Effector memory CD8-positive, alpha-beta T cell (primary cell): ENCODE measurements at regions not wholly inside any gene's neighbourhood (a gene's known extent, or its start where the extent isn't known, plus 50 kb on each side); places are given as distances from the start of the nearest gene placed in this dataset.

Source experiments
- ATAC-seq: fragments of 150-1000 bp; cut with Tn5 transposase; replicated peaks from 2 replicates; pipeline ENCODE4 v1.10.0; 2021; ENCODE audit warnings: mild to moderate bottlenecking, moderate library complexity
- DNase-seq, 3 experiments: peaks; one replicate each; pipeline ENCODE4 v3.0.0; 2021
- H3K27ac Mint-ChIP-seq, 2 donors: one replicate each; pipeline ENCODE4 v1.8.0; 2022; ENCODE audit warnings: mild to moderate bottlenecking in 2 of 2, mixed read lengths in 2 of 2, moderate library complexity in 2 of 2
- H3K27me3 Mint-ChIP-seq, 2 donors: one replicate each; pipeline ENCODE4 v1.8.0; 2022; ENCODE audit warnings: mixed read lengths in 2 of 2
- H3K36me3 Mint-ChIP-seq: one replicate; pipeline ENCODE4 v1.8.0; 2022; ENCODE audit warnings: mild to moderate bottlenecking, moderate library complexity, mixed read lengths; ENCODE audit not compliant: insufficient read depth
- H3K4me1 Mint-ChIP-seq, 2 donors: one replicate each; pipeline ENCODE4 v1.8.0; 2022; ENCODE audit warnings: low read depth in 2 of 2, mixed read lengths in 2 of 2
- H3K4me3 Mint-ChIP-seq, 2 donors: one replicate each; pipeline ENCODE4 v1.8.0; 2022; ENCODE audit warnings: mild to moderate bottlenecking in 2 of 2, mixed read lengths in 2 of 2, moderate library complexity in 2 of 2
- H3K9me3 Mint-ChIP-seq, 2 donors: one replicate each; pipeline ENCODE4 v1.8.0; 2022; ENCODE audit warnings: mixed read lengths in 2 of 2

DNA sequence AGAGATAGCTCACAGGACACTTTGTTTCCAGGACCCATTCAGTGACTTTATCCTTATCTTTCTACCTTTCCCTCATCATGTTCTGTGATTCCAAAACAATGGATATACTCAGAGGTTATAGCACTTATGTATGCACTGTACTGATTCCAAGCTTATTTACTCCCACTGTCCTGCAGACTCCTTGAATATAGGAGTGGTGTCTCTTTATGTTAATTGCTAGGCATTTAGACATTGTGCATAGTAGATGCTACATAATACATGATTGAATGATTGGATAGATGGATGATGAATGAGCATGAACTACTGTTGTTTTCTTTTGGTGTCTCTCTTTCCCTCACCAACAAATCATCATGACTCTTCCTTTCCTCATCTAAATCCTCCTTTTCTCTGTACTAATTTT lies 279.1 kb upstream of the RAG2 start:
- H3K27me3 Mint-ChIP-seq: no peaks in the 10 kb centered on the region
- H3K4me3 Mint-ChIP-seq: no peak overlapping the region
- ATAC-seq (no peak), DNase-seq (no peak)
- no peaks in the 10 kb centered on the region for H3K4me1 Mint-ChIP-seq
- no peaks in the 10 kb centered on the region for H3K36me3 Mint-ChIP-seq
- H3K9me3 Mint-ChIP-seq: peaks cover 2 to 10% of the 10 kb centered on the region in 2 donors
- H3K27ac Mint-ChIP-seq: no peak overlapping the region

DNA sequence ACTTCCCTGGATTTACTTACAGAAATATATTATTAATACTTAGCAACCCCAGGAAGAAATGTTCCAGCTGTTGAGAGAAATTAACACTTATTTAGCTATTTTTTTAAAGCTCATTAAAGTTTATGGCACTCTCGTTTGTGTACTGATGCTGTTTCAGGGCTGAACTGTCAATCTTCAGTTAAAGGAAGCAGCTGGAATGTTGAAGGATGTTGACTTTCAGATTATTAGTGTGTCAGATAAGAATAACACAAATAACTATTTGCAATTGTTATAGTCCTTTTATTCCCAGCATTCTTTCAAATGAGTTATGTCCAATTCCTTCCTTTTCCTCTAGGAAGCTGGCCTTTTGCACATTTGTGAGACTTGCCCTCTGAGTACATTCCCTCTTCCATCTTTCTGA lies 278.2 kb upstream of the RAG2 start:
- H3K27me3 Mint-ChIP-seq: no peaks in the 10 kb centered on the region
- H3K36me3 Mint-ChIP-seq: no peaks in the 10 kb centered on the region
- no peaks in the 10 kb centered on the region for H3K4me1 Mint-ChIP-seq
- DNase-seq (no peak), ATAC-seq (no peak)
- peaks cover 2 to 9% of the 10 kb centered on the region in 2 donors for H3K9me3 Mint-ChIP-seq
- no peak overlapping the region for H3K27ac Mint-ChIP-seq
- H3K4me3 Mint-ChIP-seq: no peak overlapping the region

DNA sequence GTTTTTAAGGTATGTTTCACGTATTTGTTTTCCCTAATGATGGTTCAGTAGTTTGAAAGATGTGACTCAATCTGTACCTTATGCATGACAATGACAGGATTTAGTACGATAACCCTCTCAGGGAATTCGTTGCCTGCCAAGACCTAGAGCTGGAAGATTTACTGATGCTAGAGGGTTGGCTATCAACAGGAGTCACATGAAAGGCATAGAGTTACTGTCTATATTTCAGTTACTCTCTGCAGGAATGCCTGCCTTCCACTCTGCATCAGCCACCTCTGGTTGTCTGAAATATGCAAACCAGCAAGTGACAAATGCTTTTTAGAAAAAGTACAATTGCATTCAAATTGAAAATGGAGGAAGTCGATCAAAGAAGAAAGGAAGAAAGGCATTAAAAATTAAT lies 276.3 kb upstream of the RAG2 start:
- Mint-ChIP-seq H3K27me3 (no peaks in the 10 kb centered on the region), H3K4me3 (no peak overlapping the region), H3K36me3 (no peaks in the 10 kb centered on the region), H3K4me1 (no peaks in the 10 kb centered on the region), H3K27ac (no peak overlapping the region), H3K9me3 (no peaks in the 10 kb centered on the region)
- no peak for DNase-seq
- no peak for ATAC-seq

DNA sequence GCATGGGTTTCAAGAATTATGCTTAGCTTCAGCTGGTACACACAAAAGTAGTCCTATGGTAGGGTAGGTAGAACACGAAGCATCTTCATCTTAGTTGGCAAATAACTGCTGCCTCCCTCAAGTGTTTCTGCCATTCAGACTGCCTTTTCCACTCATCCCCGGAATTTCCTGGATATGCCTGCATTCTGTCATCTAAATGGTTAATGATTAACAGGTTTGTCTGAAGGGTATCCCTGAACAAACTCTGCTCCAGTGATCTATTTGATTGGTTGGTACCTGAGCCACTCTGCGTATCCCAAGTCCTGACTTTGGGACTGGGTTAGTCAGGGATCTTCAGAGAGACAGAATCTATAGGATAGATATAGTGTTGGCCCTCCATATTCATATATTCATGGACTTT lies 272.3 kb upstream of the RAG2 start:
- Mint-ChIP-seq H3K27ac (no peak overlapping the region), H3K27me3 (peaks cover 0 to 5% of the 10 kb centered on the region in 2 donors), H3K9me3 (no peaks in the 10 kb centered on the region), H3K4me3 (no peak overlapping the region), H3K4me1 (no peaks in the 10 kb centered on the region), H3K36me3 (no peaks in the 10 kb centered on the region)
- DNase-seq: no peak
- no peak for ATAC-seq

DNA sequence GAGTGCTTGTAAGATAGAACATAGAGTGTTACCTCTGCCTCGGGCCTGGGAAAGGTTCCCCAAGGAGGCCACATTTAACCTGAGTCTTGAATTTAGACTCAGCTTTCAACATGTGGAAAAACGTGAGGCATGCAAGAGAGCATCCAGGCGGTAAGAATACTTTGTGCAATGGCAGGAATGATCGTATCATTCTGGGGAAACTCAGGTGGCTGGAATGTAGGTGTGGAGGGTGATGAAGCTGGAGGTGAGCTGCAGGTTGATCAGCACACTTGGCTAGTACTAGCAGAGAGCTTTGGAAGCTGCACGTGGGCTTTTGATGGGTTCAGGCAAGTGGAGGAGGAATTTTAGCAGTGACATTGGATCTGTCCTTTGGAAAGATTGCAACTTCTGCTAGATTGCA lies 270.3 kb upstream of the RAG2 start:
- Mint-ChIP-seq H3K27ac (no peak overlapping the region), H3K4me1 (no peaks in the 10 kb centered on the region), H3K4me3 (no peak overlapping the region), H3K9me3 (no peaks in the 10 kb centered on the region), H3K36me3 (no peaks in the 10 kb centered on the region), H3K27me3 (peaks cover 0 to 5% of the 10 kb centered on the region in 2 donors)
- DNase-seq (no peak), ATAC-seq (no peak)

DNA sequence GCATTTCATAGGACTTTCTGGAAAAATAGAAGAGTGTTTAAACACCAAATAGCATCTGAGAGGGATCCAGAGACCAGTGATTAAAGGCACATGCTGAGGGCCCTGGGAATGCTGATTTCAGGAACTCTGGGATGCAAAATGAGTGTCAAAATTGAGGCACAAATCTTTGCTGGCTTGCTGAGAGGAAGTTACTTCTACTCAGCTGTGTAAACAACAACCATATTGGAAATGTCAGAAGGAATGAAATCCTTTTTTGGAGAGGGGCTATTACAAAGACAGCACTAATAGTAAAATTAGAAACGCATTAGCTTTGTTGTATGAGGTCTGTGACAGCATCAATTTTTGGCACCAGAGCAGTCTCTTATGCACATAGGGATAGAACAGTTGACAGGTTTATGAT lies 267.8 kb upstream of the RAG2 start:
- H3K27me3 Mint-ChIP-seq: peaks cover 0 to 5% of the 10 kb centered on the region in 2 donors
- no peak overlapping the region for H3K27ac Mint-ChIP-seq
- no peak overlapping the region for H3K4me3 Mint-ChIP-seq
- DNase-seq (no peak), ATAC-seq (no peak)
- H3K4me1 Mint-ChIP-seq: no peaks in the 10 kb centered on the region
- H3K9me3 Mint-ChIP-seq: no peaks in the 10 kb centered on the region
- H3K36me3 Mint-ChIP-seq: no peaks in the 10 kb centered on the region

DNA sequence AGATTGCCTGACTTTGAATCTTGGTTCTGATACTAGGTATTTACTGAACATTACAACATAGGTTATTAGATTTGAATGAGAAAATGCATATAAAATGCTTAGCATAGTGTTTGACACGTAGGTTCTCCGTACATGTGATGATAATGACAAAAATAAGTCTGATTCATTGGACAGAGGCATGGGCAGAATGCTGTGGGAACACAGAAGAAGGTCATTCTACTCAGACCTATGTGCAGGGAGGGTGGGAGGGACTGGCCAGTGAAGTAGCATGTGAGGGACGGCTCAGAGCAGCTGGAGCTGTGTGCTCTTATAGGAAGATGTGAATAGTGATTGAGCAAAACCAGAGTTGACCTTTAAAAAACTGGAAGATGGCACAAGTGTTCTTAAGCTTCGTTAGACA lies 256.8 kb upstream of the RAG2 start:
- DNase-seq: no peak
- Mint-ChIP-seq H3K36me3 (no peaks in the 10 kb centered on the region), H3K4me3 (no peak overlapping the region), H3K27ac (no peak overlapping the region), H3K9me3 (peaks cover 6 to 9% of the 10 kb centered on the region in 2 donors), H3K27me3 (no peaks in the 10 kb centered on the region), H3K4me1 (no peaks in the 10 kb centered on the region)
- no peak for ATAC-seq

DNA sequence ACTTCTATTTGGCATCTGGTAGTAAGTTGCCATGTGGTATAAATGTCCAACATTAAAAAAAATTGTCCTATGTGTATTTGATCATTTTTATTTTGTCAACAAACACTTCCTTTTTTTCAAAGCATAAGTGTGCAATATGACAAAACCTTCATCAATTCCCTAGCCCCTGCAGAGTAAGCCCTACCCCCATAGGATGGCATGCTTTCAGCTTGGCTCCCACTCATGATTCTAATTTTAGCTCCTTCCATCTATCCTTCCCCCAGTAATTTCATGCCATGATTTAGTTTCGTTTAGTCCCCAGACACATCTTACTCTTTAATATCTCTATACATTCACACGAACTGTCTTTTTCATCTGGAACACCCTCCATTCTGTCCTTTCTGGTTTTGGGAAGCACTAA lies 250.6 kb upstream of the RAG2 start:
- DNase-seq (no peak), ATAC-seq (no peak)
- Mint-ChIP-seq H3K9me3 (no peaks in the 10 kb centered on the region), H3K4me3 (no peak overlapping the region), H3K36me3 (no peaks in the 10 kb centered on the region), H3K4me1 (no peaks in the 10 kb centered on the region), H3K27me3 (no peaks in the 10 kb centered on the region), H3K27ac (no peak overlapping the region)

DNA sequence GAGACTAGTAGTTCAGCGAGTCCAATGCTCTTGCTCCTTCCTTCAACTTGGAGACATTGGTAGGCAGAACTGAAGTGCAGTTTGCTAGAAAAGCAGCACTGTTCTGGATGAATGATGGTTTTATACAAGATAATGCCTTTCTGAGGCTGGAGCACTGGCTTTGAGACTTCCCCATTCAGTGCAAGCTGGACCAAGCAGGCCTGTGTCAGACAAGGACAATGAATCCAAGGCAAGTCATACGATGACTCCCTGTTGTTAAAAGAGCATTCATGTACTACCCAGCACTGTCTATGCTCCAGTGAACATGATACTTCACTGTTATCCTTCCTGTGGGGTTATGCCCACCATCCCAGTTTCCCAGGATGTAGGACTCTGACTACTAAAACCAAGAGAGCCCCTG lies 242.3 kb upstream of the RAG2 start:
- H3K4me3 Mint-ChIP-seq: no peak overlapping the region
- no peaks in the 10 kb centered on the region for H3K4me1 Mint-ChIP-seq
- no peak overlapping the region for H3K27ac Mint-ChIP-seq
- H3K36me3 Mint-ChIP-seq: no peaks in the 10 kb centered on the region
- peaks cover 0 to 6% of the 10 kb centered on the region in 2 donors for H3K27me3 Mint-ChIP-seq
- H3K9me3 Mint-ChIP-seq: peaks cover 0 to 2% of the 10 kb centered on the region in 2 donors
- DNase-seq: no peak
- no peak for ATAC-seq

DNA sequence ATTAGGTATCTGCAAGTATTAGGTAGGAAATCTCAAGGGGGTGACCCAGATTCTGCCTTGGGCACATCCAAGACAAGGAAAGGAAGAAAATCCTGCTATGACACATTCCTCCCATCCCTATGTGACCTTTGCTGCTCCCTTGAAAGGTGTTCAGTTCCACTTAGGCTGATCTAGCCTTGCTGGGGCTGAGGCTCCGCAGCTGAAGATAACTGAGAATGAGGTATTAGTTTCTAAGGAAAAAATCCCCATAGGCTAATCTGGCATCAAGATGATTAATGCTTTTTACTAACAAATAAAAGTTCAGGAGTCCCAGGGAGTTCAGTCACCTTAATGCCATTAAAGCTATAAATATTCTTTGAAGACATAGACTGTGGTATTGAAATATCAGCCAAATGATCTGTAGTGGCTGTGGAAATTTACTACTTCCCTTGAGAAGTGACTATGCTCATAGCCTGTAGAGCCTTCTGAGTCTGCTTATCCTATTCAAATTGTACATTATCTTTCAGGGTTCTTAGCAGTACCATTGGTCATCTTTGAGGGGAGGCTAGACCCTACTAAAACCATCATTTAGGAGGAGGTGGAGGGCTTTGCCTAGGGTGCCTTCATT lies 239.9 kb upstream of the RAG2 start:
- no peak overlapping the region for H3K4me3 Mint-ChIP-seq
- H3K27me3 Mint-ChIP-seq: peaks cover 0 to 6% of the 10 kb centered on the region in 2 donors
- H3K27ac Mint-ChIP-seq: no peak overlapping the region
- no peaks in the 10 kb centered on the region for H3K36me3 Mint-ChIP-seq
- DNase-seq (no peak), ATAC-seq (no peak)
- peaks cover 0 to 2% of the 10 kb centered on the region in 2 donors for H3K9me3 Mint-ChIP-seq
- no peaks in the 10 kb centered on the region for H3K4me1 Mint-ChIP-seq

DNA sequence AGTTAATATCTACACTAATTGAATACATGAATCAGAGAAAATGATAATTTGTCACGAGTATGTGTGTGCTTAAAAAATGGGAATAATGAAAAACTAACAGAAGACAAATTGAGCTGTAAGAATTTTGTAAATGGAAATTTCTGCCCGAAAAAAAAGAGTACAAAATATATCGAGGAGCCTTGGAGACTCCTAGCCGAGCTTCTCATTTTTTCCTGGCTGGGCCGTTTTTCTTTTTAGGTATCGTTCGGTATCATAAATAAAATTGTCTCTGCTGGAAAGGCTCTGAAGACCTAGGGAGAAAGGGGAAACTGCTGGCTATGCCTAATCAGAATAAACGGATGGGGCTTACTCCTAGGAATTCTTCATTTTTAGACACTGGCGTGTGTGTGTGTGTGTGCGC lies 227.2 kb upstream of the RAG2 start:
- ATAC-seq: no peak

DNA sequence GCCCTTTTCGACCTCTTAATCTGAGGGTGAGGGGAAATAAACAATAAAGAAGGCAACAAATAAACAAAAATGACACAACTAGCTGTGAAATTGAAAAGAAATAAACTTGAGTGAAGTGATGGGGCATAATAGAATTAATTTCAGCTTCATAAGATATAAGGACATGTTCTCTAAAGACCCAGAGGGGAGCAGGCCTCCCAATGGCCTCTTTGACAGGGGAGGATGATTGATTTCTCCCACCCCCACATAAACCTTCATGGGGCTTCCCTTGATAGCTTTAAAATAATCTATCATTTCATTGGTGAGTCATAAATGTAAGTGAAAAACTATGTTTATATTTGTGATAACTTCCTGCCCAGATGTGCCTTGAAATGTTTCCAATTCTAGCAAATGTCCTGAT lies 226.3 kb upstream of the RAG2 start:
- Mint-ChIP-seq H3K36me3 (no peaks in the 10 kb centered on the region), H3K9me3 (peaks cover 4 to 14% of the 10 kb centered on the region in 2 donors), H3K27me3 (peaks cover 0 to 9% of the 10 kb centered on the region in 2 donors), H3K27ac (no peak overlapping the region), H3K4me3 (no peak overlapping the region), H3K4me1 (no peaks in the 10 kb centered on the region)
- no peak for ATAC-seq
- no peak for DNase-seq

More for the DNA sequence above, 227.2 kb upstream of the RAG2 start:
- DNase-seq: no peak
- H3K9me3 Mint-ChIP-seq: peaks cover 0 to 8% of the 10 kb centered on the region in 2 donors
- H3K27ac Mint-ChIP-seq: no peak overlapping the region
- H3K27me3 Mint-ChIP-seq: no peaks in the 10 kb centered on the region
- no peaks in the 10 kb centered on the region for H3K4me1 Mint-ChIP-seq
- no peak overlapping the region for H3K4me3 Mint-ChIP-seq
- H3K36me3 Mint-ChIP-seq: no peaks in the 10 kb centered on the region

DNA sequence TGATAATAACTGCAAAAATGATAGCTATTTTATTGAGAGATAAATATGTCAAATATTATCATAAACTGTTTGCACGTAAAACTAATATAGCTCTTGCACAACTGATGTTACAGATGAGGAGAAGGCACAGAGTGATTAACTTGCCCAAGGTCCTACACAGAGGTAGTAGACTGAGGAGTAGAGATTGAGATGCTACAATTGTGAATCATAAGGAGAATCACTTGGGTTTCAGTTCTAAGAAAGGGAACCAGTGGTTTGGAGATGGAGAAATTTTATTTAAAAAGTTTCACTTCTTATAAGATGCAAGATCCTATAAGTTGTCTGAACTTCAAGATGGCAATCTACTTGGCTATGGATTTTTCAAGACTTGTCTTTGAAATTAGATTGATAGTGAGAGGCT lies 224.8 kb upstream of the RAG2 start:
- H3K36me3 Mint-ChIP-seq: no peaks in the 10 kb centered on the region

DNA sequence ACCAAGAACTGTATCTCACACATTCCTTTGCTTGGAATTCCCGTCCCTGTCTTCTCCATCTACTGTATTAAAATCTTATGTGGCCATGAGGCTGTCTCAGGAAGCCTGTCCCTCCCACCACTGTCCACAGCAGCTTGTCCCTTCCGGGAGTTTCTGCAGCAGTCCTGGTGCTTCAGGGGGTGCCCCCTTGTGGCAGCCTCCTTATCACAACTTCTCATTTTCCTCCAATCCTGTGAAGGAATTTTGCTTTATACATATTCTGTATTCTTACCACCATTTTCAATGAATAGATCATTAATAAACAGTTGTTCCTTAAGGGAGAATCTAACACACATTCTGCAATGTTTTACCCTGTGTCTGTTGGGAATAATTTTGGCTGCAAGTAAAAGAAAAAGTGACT lies 220.4 kb upstream of the RAG2 start:
- Mint-ChIP-seq H3K9me3 (peaks cover 5 to 10% of the 10 kb centered on the region in 2 donors), H3K4me3 (no peak overlapping the region), H3K4me1 (no peaks in the 10 kb centered on the region), H3K27ac (no peak overlapping the region), H3K36me3 (no peaks in the 10 kb centered on the region), H3K27me3 (peaks cover 7 to 18% of the 10 kb centered on the region in 2 donors)
- ATAC-seq (no peak), DNase-seq (no peak)

More for the DNA sequence above, 224.8 kb upstream of the RAG2 start:
- ATAC-seq (no peak), DNase-seq (no peak)
- no peak overlapping the region for H3K4me3 Mint-ChIP-seq
- H3K4me1 Mint-ChIP-seq: no peaks in the 10 kb centered on the region
- H3K27ac Mint-ChIP-seq: no peak overlapping the region
- H3K27me3 Mint-ChIP-seq: peaks cover 0 to 11% of the 10 kb centered on the region in 2 donors
- peaks cover 4 to 10% of the 10 kb centered on the region in 2 donors for H3K9me3 Mint-ChIP-seq
